ENCODE measurements at regions not wholly inside any gene's neighbourhood (a gene's known extent, or its start where the extent isn't known, plus 50 kb on each side); places are given as distances from the start of the nearest gene placed in this dataset.

DNA sequence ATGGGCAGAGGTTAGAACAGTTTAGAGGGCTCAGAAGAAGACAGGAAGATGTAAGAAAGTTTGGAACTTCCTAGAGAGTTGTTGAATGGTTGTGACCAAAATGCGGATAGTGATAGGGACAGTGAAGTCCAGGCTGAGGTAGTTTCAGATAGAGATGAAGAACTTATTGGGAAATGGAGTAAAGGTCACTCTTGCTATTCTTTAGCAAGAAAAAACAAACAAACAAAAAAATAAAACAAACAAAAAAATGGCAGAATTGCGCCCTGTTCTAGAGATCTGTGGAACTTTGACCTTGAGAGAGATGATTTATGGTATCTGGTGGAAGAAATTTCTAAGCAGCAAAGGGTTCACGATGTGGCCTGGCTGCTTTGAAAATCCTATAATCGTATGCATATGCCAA lies 185.1 kb upstream of the SFRP2 start:
- no peaks in the 10 kb centered on the region for H3K4me1 ChIP-seq (replicated peaks; ENCODE audit: insufficient read depth)
- no peak overlapping the region for H3K27ac ChIP-seq
- H3K27me3 ChIP-seq (ENCODE audit: insufficient read depth, low read depth), result no peaks in the 10 kb centered on the region
- H3K9me2 ChIP-seq (ENCODE audit: insufficient read depth), result no peaks in the 10 kb centered on the region
- H2AFZ ChIP-seq, result no peak overlapping the region
- H3K9me3 ChIP-seq (ENCODE audit: insufficient read depth, low read depth), result no peaks in the 10 kb centered on the region
- ChIA-PET CTCF (no interaction called here), POLR2A (ENCODE audit: unreplicated experiment) (no interaction called here)
- BruUV-seq (replicated peaks), result no TSS peak
- H3K4me2 ChIP-seq, result no peak overlapping the region
- intact Hi-C loops (cut with micrococcal nuclease; ENCODE audit: unreplicated experiment), result no loop called here
- TF ChIP-seq, protein P1, sequence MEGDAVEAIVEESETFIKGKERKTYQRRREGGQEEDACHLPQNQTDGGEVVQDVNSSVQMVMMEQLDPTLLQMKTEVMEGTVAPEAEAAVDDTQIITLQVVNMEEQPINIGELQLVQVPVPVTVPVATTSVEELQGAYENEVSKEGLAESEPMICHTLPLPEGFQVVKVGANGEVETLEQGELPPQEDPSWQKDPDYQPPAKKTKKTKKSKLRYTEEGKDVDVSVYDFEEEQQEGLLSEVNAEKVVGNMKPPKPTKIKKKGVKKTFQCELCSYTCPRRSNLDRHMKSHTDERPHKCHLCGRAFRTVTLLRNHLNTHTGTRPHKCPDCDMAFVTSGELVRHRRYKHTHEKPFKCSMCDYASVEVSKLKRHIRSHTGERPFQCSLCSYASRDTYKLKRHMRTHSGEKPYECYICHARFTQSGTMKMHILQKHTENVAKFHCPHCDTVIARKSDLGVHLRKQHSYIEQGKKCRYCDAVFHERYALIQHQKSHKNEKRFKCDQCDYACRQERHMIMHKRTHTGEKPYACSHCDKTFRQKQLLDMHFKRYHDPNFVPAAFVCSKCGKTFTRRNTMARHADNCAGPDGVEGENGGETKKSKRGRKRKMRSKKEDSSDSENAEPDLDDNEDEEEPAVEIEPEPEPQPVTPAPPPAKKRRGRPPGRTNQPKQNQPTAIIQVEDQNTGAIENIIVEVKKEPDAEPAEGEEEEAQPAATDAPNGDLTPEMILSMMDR (conservative IDR thresholded peaks at IDR 0.05), result no peak
- no peak for TF ChIP-seq EZH2 (IDR thresholded peaks at IDR 0.05; ENCODE audit: low read depth)
- no peaks in the 10 kb centered on the region for H3F3A ChIP-seq (ENCODE audit: insufficient read depth, low read depth)
- no peak overlapping the region for H3K4me3 ChIP-seq
- no peaks in the 10 kb centered on the region for H3K36me3 ChIP-seq (ENCODE audit: low read depth)
- no peaks in the 10 kb centered on the region for H3K79me2 ChIP-seq (ENCODE audit: low read depth)
- no peaks in the 10 kb centered on the region for H4K20me1 ChIP-seq (ENCODE audit: insufficient read depth)
- DNase-seq, result no peak

DNA sequence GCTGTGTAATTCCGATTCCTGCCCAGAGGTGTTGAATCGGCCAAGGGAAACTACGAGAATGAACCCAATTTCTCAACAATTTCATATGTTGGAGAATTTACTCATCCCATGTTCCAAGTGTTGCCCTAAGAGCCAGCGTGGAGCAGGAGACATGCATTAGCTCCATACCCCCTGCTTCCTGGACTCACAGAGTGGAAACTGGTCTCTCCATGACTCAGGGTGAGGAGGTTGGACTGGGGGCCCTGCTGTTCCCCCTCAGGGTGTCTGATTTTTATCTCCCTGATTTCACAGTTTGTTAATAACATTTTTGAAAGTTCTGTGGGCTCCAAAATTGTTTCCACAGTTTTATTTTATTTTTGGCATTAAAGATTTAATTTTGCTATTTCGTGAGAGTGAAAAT lies 183.0 kb upstream of the SFRP2 start:
- Histone ChIP-seq H3K27me3 (ENCODE audit: insufficient read depth, low read depth) (no peaks in the 10 kb centered on the region), H2AFZ (no peak overlapping the region), H3K9me2 (ENCODE audit: insufficient read depth) (no peaks in the 10 kb centered on the region), H3K79me2 (ENCODE audit: low read depth) (no peaks in the 10 kb centered on the region), H3K9me3 (ENCODE audit: insufficient read depth, low read depth) (no peaks in the 10 kb centered on the region), H3K27ac (no peak overlapping the region), H3K4me3 (no peak overlapping the region), H3K36me3 (ENCODE audit: low read depth) (no peaks in the 10 kb centered on the region), H3K4me2 (no peak overlapping the region), H4K20me1 (ENCODE audit: insufficient read depth) (no peaks in the 10 kb centered on the region), H3K4me1 (replicated peaks; ENCODE audit: insufficient read depth) (no peaks in the 10 kb centered on the region), H3F3A (ENCODE audit: insufficient read depth, low read depth) (no peaks in the 10 kb centered on the region)
- POLR2A ChIA-PET (ENCODE audit: unreplicated experiment), result no interaction called here
- CTCF ChIA-PET, result no interaction called here
- TF ChIP-seq, protein P1 (conservative IDR thresholded peaks at IDR 0.05), result no peak
- TF ChIP-seq EZH2 (IDR thresholded peaks at IDR 0.05; ENCODE audit: low read depth), result no peak
- no TSS peak for BruUV-seq (replicated peaks)
- intact Hi-C loops (cut with micrococcal nuclease; ENCODE audit: unreplicated experiment), result no loop called here
- DNase-seq, result no peak

DNA sequence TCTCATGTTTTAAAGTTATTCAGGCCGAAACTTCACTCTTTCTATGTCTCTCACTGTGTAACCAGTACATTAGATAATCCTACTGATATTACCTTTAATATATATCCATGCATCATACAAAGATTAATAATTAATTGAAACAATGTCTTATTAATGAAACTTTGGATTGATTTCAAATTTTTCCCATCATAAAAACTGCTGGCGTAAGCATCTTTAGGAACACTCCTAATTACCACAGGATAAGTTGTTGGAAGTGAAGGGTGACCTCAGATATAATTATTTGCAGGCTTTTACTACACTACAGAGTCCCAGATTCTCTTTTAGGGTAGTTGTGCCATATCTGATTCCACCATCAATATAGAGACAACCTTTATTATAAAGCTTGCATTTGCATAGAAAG lies 181.3 kb upstream of the SFRP2 start:
- Histone ChIP-seq H3K27me3 (ENCODE audit: insufficient read depth, low read depth) (no peaks in the 10 kb centered on the region), H3K36me3 (ENCODE audit: low read depth) (no peaks in the 10 kb centered on the region), H4K20me1 (ENCODE audit: insufficient read depth) (no peaks in the 10 kb centered on the region), H3K9me3 (ENCODE audit: insufficient read depth, low read depth) (no peaks in the 10 kb centered on the region), H3K79me2 (ENCODE audit: low read depth) (no peaks in the 10 kb centered on the region), H2AFZ (no peak overlapping the region), H3K4me3 (no peak overlapping the region), H3K4me1 (replicated peaks; ENCODE audit: insufficient read depth) (no peaks in the 10 kb centered on the region), H3K9me2 (ENCODE audit: insufficient read depth) (no peaks in the 10 kb centered on the region), H3F3A (ENCODE audit: insufficient read depth, low read depth) (no peaks in the 10 kb centered on the region), H3K27ac (no peak overlapping the region), H3K4me2 (no peak overlapping the region)
- no TSS peak for BruUV-seq (replicated peaks)
- intact Hi-C loops (cut with micrococcal nuclease; ENCODE audit: unreplicated experiment), result no loop called here
- ChIA-PET POLR2A (ENCODE audit: unreplicated experiment) (no interaction called here), CTCF (no interaction called here)
- no peak for DNase-seq
- TF ChIP-seq, protein P1 (conservative IDR thresholded peaks at IDR 0.05), result no peak
- TF ChIP-seq EZH2 (IDR thresholded peaks at IDR 0.05; ENCODE audit: low read depth), result no peak
